Muscle of arm (tissue), 1 donor: ENCODE measurements at regions not wholly inside any gene's neighbourhood (a gene's known extent, or its start where the extent isn't known, plus 50 kb on each side); places are given as distances from the start of the nearest gene placed in this dataset.
A peak's percentile ranks its signal among the peaks of the same experiment; 100 is the strongest.

ENCODE experiments used
- DNase-seq: peaks from one replicate; pipeline ENCODE4 v3.0.0-alpha.2; 2013

DNA sequence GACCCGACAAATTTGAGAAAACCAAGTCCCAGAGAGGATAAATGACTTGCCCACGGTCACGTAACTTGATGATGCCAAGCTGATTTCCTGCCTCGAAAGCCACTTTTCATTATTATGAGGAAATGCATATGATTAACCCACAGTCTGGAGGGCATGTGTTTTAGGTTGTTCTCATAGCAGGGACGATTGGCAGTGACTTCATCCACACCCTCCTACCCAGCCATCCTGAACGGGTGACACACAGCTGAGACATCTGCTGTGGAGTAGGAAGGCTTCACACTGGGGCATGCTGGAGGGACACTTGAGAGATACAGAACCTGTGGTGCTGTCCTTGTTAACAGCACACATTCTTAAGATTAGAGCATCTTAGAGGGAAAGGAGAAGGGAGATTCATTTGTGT lies 65.4 kb upstream of the WDFY2 start:
- no peak for DNase-seq

DNA sequence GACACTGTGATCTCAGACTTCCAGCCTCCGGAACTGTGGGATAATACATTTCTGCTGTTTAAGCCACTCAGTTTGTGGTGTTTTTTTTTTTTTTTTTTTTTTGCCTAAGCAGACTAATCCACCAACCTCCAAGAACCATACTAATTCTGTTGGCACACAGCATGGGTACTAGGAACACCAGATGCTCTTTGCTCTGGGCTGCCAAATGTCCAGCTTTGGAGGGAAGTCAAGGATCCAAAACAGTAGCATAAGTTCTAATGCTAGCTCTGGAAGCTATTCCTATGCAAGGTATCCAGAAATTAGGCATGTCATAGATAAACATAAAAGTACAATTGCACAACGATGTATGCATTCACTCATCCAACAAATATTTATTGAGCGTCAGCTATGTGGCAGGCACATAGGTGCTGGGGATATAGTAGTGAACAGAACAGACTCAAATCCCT lies 64.5 kb upstream of the WDFY2 start:
- peak; percentile 19 for DNase-seq

DNA sequence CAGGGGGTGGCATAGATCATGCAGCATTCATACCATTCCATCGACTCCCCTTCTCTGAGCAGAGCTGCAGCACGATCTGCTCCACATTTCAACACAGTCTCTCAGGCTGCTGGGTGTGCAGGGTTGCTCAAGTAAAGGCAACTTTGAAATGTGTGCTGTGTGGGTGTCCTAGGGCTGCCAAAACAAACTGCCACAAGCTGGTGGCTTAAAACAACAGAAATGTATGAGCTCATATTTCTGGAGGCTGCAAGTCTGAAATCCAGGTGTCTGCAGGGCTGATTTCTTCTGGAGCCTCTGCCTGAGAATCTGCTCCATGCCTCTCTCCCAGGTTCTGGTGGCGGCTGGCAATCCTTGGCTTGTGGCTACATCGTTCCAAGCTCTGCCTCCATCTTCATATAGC lies 63.7 kb upstream of the WDFY2 start:
- no peak for DNase-seq

DNA sequence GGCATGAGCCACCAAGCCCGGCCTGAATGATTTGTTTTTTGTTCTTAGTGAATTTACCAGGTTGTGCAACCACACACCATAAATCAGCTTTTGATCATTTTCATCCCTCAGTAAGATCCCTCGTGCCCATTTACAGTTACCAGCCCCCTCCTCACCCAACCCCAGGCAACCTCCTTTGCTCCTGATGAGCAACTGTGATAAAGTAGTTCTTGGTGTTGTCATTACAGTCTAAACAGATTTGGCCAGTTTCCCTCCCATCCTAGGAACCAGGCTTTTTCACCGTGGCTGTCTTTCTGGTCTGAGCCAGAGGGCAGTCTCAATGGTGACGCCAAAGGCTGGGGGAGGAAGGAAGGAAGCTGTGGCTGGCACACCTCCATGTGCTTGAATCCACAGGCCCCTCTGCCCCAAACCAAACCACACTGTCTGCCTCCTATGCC lies 61.2 kb upstream of the WDFY2 start:
- no peak for DNase-seq

GRCh38 chr13:51524312-51524711 lies 60.0 kb upstream of the WDFY2 start:
- no peak for DNase-seq

DNA sequence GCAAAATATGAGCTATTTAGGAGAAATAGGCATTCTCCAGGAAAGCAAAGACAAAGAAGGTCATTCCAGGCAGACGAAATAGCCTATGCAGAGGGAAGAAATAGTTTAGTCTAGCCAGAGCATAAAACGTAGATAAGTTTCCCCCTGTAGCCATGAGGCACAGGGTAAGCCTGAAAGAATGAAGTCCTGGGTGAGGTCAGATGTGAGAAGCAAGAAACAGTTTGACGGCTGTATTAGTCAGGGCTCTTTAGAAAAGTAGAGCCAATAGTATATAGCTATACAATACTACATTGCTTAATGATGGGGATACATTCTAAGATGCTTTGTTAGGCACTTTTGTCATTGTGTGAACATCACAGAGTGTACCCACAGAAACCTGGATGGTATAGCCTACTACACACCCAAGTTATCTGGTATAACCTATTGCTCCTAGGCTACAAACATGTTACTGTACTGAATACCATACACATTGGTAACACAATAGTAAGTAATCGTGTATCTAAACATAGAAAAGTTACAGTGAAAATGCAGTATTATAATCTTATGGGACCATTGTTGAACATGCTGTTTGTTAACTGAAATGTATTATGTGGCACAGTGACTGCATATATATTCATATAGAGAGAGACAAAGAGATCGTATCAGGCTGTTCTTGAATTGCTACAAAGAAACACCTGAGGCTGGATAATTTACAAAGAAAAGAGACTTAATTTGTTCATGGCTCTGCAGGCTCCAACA lies 59.3 kb upstream of the WDFY2 start:
- no peak for DNase-seq

DNA sequence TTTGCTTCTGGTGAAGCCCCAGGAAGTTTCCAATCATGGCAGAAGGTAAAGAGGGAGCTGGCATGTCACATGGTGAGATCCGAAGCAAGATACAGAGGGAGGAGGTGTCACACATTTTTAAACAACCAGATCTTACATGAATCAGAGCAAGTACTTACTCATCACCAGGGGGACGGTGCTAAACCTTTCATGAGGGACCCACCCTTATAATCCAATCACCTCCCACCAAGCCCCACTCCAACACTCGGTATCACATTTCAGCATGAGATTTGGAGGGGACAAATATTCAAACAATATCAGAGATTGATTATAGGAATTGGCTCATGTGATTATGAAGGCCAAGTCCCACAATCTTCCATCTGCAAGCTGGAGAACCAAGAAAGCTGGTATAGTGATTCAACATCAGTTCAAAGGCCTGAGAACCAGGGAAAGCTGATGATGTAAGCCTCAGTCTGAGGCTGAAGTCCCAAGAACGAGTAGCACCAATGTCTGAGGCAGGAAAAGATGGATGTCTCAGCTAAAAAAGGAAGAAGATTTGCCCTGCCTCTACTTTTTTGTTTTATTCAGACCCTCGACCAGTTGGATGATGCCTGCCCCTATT lies 58.6 kb upstream of the WDFY2 start:
- DNase-seq = no peak

- no peak for DNase-seq
Observed at GRCh38 chr13:51526202-51526601, 58.1 kb upstream of the WDFY2 start.

DNA sequence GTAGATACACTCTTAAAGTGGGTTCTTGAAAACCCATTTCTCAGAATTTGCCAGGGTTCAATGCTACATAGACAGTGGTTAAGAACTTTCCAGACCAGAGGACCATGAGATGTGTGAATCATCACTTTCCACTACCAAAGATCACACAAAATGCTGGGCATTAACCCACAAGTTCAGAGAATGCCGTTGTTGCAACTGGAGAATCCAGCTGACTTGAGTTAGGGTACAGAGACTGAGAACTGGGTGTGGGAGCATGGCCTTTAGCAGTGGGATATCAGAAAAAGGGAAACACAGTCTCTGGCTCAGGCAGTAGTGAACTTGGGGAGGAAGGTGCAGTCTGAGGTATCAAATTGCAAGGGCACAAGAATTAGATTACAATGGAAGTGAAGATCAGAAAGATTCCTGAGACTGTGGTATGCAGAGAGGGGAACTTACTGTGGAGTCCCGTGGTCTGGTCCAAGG lies 51.5 kb upstream of the WDFY2 start:
- DNase-seq = no peak

- peak; percentile 40 for DNase-seq
Observed at GRCh38 chr13:51534041-51534817, 50.0 kb upstream of the WDFY2 start.
